Activated B cell treated with CpG ODN at 0.5 μM for 24 hours (primary cell): ENCODE measurements at regions not wholly inside any gene's neighbourhood (a gene's known extent, or its start where the extent isn't known, plus 50 kb on each side); places are given as distances from the start of the nearest gene placed in this dataset.
A peak's percentile ranks its signal among the peaks of the same experiment; 100 is the strongest.

Source experiments
- ATAC-seq: fragments of 200-7000 bp; cut with Tn5 transposase; one replicate; pipeline ENCODE4 v1.10.0; 2021; ENCODE audit warnings: low read depth, mild to moderate bottlenecking, moderate library complexity
- CTCF ChIA-PET: fragments of 350-600 bp; sonication (Branson Sonifier 250); formaldehyde crosslinking; loops from one replicate; lab custom pipeline; 2021; ENCODE audit warnings: antibody characterized with exemption; lab: Charles Lee
- POLR2A ChIA-PET: fragments of 350-600 bp; sonication (Branson Sonifier 250); formaldehyde crosslinking; loops from one replicate; lab custom pipeline; 2021; ENCODE audit warnings: antibody characterized with exemption; lab: Charles Lee
- DNase-seq: peaks from one replicate; pipeline ENCODE4 v3.0.0; 2022
- H3K27ac Mint-ChIP-seq: one replicate; pipeline ENCODE4 v1.8.0; 2020; ENCODE audit warnings: mixed read lengths
- H3K27me3 Mint-ChIP-seq: one replicate; pipeline ENCODE4 v1.8.0; 2021; ENCODE audit warnings: mixed read lengths
- H3K36me3 Mint-ChIP-seq: one replicate; pipeline ENCODE4 v1.8.0; 2021; ENCODE audit warnings: low read depth, mixed read lengths
- H3K4me1 Mint-ChIP-seq: one replicate; pipeline ENCODE4 v1.8.0; 2021; ENCODE audit warnings: mixed read lengths
- H3K4me3 Mint-ChIP-seq: one replicate; pipeline ENCODE4 v1.8.0; 2020; ENCODE audit warnings: mild to moderate bottlenecking, mixed read lengths
- H3K9me3 Mint-ChIP-seq: one replicate; pipeline ENCODE4 v1.8.0; 2020; ENCODE audit warnings: mixed read lengths
- intact Hi-C: fragments of 100-400 bp; cut with micrococcal nuclease; formaldehyde crosslinking; loops from one replicate; pipeline ENCODE4 v1.15.1; 2024
- TF ChIP-seq, protein P1 (sequence below): fragments of 200-600 bp; IDR thresholded peaks from one replicate; pipeline ENCODE4 v1.8.0; 2022; ENCODE audit warnings: antibody characterized with exemption, mild to moderate bottlenecking

GRCh38 chr11:128365044-128365443, 222.3 kb downstream of the ETS1 start:
- Mint-ChIP-seq H3K9me3 (no peaks in the 10 kb centered on the region), H3K4me1 (peaks cover 23% of the 10 kb centered on the region), H3K27me3 (no peaks in the 10 kb centered on the region), H3K27ac (no peak overlapping the region), H3K4me3 (no peak overlapping the region), H3K36me3 (no peaks in the 10 kb centered on the region)
- DNase-seq = no peak
- ChIA-PET POLR2A (no interaction called here), CTCF (no interaction called here)
- intact Hi-C loops = no loop called here
- no peak for ATAC-seq
- TF ChIP-seq, protein P1, sequence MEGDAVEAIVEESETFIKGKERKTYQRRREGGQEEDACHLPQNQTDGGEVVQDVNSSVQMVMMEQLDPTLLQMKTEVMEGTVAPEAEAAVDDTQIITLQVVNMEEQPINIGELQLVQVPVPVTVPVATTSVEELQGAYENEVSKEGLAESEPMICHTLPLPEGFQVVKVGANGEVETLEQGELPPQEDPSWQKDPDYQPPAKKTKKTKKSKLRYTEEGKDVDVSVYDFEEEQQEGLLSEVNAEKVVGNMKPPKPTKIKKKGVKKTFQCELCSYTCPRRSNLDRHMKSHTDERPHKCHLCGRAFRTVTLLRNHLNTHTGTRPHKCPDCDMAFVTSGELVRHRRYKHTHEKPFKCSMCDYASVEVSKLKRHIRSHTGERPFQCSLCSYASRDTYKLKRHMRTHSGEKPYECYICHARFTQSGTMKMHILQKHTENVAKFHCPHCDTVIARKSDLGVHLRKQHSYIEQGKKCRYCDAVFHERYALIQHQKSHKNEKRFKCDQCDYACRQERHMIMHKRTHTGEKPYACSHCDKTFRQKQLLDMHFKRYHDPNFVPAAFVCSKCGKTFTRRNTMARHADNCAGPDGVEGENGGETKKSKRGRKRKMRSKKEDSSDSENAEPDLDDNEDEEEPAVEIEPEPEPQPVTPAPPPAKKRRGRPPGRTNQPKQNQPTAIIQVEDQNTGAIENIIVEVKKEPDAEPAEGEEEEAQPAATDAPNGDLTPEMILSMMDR = no peak

DNA sequence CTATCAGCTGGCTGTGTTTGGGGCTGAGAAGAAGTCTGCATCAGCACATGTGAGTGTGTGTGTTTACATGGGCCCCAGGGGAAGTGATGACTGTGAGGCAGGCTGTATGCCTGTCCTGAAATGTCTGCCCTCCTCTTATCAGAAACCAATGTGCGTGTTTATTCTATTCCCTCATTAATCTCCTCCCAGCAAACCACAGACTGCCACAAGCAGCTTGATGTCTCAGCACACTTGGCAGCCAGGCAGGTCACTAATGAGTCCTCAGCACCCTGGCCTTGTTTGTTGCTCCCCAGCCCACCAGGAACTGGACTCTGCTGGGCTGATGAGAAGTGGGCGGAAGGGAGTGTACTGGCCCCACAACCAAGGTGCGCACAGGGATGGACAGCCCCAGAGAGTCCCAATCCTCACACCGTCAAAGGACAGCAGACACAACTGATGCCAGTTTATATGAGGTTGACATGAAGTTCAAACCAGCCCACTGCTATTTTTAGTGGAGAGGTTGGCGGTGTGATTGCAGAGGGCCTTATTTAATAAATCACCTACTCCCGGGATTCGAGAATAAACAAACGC, 225.8 kb downstream of the ETS1 start:
- ATAC-seq (peak; percentile 86), DNase-seq (no peak)
- H3K9me3 Mint-ChIP-seq = no peaks in the 10 kb centered on the region
- intact Hi-C loops = loop anchor here (5.0 kb wide), 1 partner anchor 36 kb away; no protein-coding TSS in a partner anchor
- TF ChIP-seq, protein P1 = no peak
- POLR2A ChIA-PET = no interaction called here
- no peaks in the 10 kb centered on the region for H3K27me3 Mint-ChIP-seq
- peaks cover 18% of the 10 kb centered on the region for H3K4me1 Mint-ChIP-seq
- peak overlapping the region; percentile 73 for H3K27ac Mint-ChIP-seq
- CTCF ChIA-PET = no interaction called here
- H3K4me3 Mint-ChIP-seq = peak overlapping the region; percentile 6
- no peaks in the 10 kb centered on the region for H3K36me3 Mint-ChIP-seq

GRCh38 chr11:128359515-128359914, 227.8 kb downstream of the ETS1 start:
- ATAC-seq (no peak), DNase-seq (no peak)
- Mint-ChIP-seq H3K4me3 (no peak overlapping the region), H3K4me1 (peaks cover 18% of the 10 kb centered on the region), H3K27ac (no peak overlapping the region), H3K9me3 (no peaks in the 10 kb centered on the region), H3K36me3 (no peaks in the 10 kb centered on the region), H3K27me3 (no peaks in the 10 kb centered on the region)
- TF ChIP-seq, protein P1 = no peak
- ChIA-PET CTCF (no interaction called here), POLR2A (no interaction called here)
- intact Hi-C loops = no loop called here

- no peaks in the 10 kb centered on the region for H3K9me3 Mint-ChIP-seq
- intact Hi-C loops = loop anchor here (2.0 kb wide), 1 partner anchor 14 kb away; no protein-coding TSS in a partner anchor
- TF ChIP-seq, protein P1 = no peak
- H3K27ac Mint-ChIP-seq = no peak overlapping the region
- no peak overlapping the region for H3K4me3 Mint-ChIP-seq
- POLR2A ChIA-PET = interaction anchor here (0.9 kb wide), 1 partner anchor 9 kb away, joined by 3 read pairs; no protein-coding TSS in a partner anchor
- CTCF ChIA-PET = no interaction called here
- no peak for DNase-seq
- no peak for ATAC-seq
- peaks cover 12% of the 10 kb centered on the region for H3K4me1 Mint-ChIP-seq
- no peaks in the 10 kb centered on the region for H3K36me3 Mint-ChIP-seq
- H3K27me3 Mint-ChIP-seq = no peaks in the 10 kb centered on the region
Measured at GRCh38 chr11:128357073-128357472, 230.3 kb downstream of the ETS1 start.

DNA sequence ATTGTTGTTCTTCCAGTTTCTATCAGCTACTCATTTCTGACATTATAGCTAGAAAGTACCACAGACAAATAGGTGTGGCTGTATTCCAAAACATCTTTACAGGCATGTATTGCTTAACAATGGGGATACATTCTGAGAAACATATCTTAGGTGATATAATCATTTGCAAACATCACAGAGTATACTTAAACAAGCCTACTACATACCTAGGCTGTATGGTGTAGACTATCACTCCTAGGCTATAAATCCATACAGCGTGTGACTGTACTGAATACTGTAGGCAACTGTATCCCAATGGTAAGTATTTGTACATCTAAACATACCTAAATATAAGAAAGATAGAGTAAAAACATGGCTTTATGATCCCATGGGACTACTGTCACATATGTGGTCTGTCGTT, 231.8 kb downstream of the ETS1 start:
- POLR2A ChIA-PET = no interaction called here
- no peaks in the 10 kb centered on the region for H3K4me1 Mint-ChIP-seq
- intact Hi-C loops = no loop called here
- DNase-seq (no peak), ATAC-seq (no peak)
- no peaks in the 10 kb centered on the region for H3K36me3 Mint-ChIP-seq
- no peak overlapping the region for H3K4me3 Mint-ChIP-seq
- H3K9me3 Mint-ChIP-seq = no peaks in the 10 kb centered on the region
- CTCF ChIA-PET = no interaction called here
- TF ChIP-seq, protein P1 = no peak
- no peak overlapping the region for H3K27ac Mint-ChIP-seq
- H3K27me3 Mint-ChIP-seq = no peaks in the 10 kb centered on the region
